Body of pancreas (tissue), 4 donors: ENCODE measurements at regions not wholly inside any gene's neighbourhood (a gene's known extent, or its start where the extent isn't known, plus 50 kb on each side); places are given as distances from the start of the nearest gene placed in this dataset.

Experiments used
- POLR2A ChIP-seq, 3 donors: fragments of 450-650 bp; IDR thresholded peaks; one replicate each; pipeline ENCODE4 v1.6.1; 2016; ENCODE audit warnings: antibody characterized with exemption in 3 of 3, mild to moderate bottlenecking in 2 of 3
- TF ChIP-seq, protein P1 (sequence below), 7 experiments: fragments of 450-650 bp in 4 of 7; fragments of 200-600 bp in 3 of 7; sonication (generic) in 3 of 7; IDR thresholded peaks; one replicate each; pipeline ENCODE4 v1.5.1; 2016 to 2019; ENCODE audit warnings: antibody characterized with exemption in 7 of 7

DNA sequence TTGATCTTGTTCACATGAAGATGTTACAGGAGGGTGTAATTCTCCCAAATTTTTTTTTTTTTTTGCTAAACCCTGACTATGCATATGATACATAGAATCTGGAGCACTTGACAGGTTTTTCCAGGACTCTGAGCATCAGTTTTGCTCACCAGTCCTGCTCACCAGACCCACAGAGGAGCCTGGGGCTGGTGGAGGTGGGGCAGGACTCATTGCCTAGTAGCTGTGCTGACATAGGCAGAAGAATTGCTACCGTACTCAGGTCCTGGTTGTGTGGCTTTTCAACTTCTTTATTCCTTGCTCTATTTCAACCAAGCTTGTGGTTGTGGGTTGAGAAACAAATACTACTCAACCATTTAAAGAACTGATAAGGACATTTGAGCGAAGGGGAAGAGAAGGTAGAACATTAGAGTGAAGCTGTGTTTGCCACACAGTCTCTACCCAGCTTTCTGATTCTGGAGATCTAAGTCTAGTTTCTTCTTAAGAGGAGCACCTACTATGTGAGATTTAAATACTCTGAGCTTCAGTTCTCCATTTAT is 212.4 kb downstream of the UTP18 start:
- no peak for TF ChIP-seq POLR2A (IDR thresholded peaks at IDR 0.05)
- TF ChIP-seq, protein P1, sequence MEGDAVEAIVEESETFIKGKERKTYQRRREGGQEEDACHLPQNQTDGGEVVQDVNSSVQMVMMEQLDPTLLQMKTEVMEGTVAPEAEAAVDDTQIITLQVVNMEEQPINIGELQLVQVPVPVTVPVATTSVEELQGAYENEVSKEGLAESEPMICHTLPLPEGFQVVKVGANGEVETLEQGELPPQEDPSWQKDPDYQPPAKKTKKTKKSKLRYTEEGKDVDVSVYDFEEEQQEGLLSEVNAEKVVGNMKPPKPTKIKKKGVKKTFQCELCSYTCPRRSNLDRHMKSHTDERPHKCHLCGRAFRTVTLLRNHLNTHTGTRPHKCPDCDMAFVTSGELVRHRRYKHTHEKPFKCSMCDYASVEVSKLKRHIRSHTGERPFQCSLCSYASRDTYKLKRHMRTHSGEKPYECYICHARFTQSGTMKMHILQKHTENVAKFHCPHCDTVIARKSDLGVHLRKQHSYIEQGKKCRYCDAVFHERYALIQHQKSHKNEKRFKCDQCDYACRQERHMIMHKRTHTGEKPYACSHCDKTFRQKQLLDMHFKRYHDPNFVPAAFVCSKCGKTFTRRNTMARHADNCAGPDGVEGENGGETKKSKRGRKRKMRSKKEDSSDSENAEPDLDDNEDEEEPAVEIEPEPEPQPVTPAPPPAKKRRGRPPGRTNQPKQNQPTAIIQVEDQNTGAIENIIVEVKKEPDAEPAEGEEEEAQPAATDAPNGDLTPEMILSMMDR (IDR thresholded peaks at IDR 0.05): no peak
